Right lobe of liver (tissue), 6 donors: ENCODE measurements at regions not wholly inside any gene's neighbourhood (a gene's known extent, or its start where the extent isn't known, plus 50 kb on each side); places are given as distances from the start of the nearest gene placed in this dataset.
A peak's percentile ranks its signal among the peaks of the same experiment; 100 is the strongest.

Experiments used
- ATAC-seq, 4 donors: fragments of 200-7000 bp; cut with Tn5 transposase; one replicate each; pipeline ENCODE4 v1.9.1; 2020; ENCODE audit warnings: mild to moderate bottlenecking in 4 of 4, moderate library complexity in 4 of 4
- DNase-seq, 3 donors: peaks; one replicate each; pipeline ENCODE4 v3.0.0-alpha.2; 2020
- H3K27ac ChIP-seq, 3 donors: fragments of 200-600 bp; one replicate each; pipeline ENCODE4 v1.8.0; 2022
- H3K27me3 ChIP-seq, 2 donors: fragments of 200-600 bp; one replicate each; pipeline ENCODE4 v1.8.0; 2022
- H3K36me3 ChIP-seq, 4 donors: fragments of 200-600 bp; sonication (generic) in 1 of 4; one replicate each; pipeline versions ENCODE4 v1.5.1 to v1.8.0; 2017 to 2022; ENCODE audit warnings: control low read depth in 1 of 4
- H3K4me1 ChIP-seq, 4 donors: fragments of 200-600 bp; sonication (generic) in 1 of 4; one replicate each; pipeline versions ENCODE4 v1.5.1 to v1.8.0; 2017 to 2022; ENCODE audit warnings: control low read depth in 1 of 4
- H3K4me3 ChIP-seq, 3 donors: fragments of 200-600 bp; one replicate each; pipeline ENCODE4 v1.8.0; 2022
- H3K9me3 ChIP-seq, 4 donors: fragments of 200-600 bp; sonication (generic) in 1 of 4; one replicate each; pipeline versions ENCODE4 v1.5.1 to v1.8.0; 2017 to 2022; ENCODE audit warnings: control low read depth in 1 of 4
- POLR2A ChIP-seq: fragments of 450-650 bp; IDR thresholded peaks from one replicate; pipeline ENCODE4 v1.6.1; 2017; ENCODE audit warnings: antibody characterized with exemption, mild to moderate bottlenecking
- WGBS: methylation state at CpG from one replicate; pipeline ENCODE4 v1.1.6; 2018; ENCODE audit warnings: low coverage, low lambda C conversion rate; ENCODE audit not compliant: insufficient coverage; ENCODE audit errors: missing lambda C conversion rate; 5-methylcytosine and 5-hydroxymethylcytosine counted together
- intact Hi-C, 2 donors: fragments of 100-400 bp; cut with DNase I; formaldehyde crosslinking; loops; one replicate each; pipeline versions ENCODE4 v1.11.2 to v1.14.1; 2022
- TF ChIP-seq, protein P1 (sequence below), 4 donors: fragments of 200-600 bp in 3 of 4; fragments of 450-650 bp in 1 of 4; IDR thresholded peaks; one replicate each; pipeline versions ENCODE4 v1.5.1 to v1.8.0; 2016 to 2022; ENCODE audit warnings: antibody characterized with exemption in 4 of 4, mild to moderate bottlenecking in 2 of 4
- donor health status: DM: no; HTN: yes; CAD: no.
- donor health status: DM: no; HTN: no; CAD: no.
- donor health status: DM: no; HTN: no; CAD: no.
- donor health status: DM: no; HTN: yes; CAD: no.
- donor health status: DM: no; HTN: yes; CAD: no.

DNA sequence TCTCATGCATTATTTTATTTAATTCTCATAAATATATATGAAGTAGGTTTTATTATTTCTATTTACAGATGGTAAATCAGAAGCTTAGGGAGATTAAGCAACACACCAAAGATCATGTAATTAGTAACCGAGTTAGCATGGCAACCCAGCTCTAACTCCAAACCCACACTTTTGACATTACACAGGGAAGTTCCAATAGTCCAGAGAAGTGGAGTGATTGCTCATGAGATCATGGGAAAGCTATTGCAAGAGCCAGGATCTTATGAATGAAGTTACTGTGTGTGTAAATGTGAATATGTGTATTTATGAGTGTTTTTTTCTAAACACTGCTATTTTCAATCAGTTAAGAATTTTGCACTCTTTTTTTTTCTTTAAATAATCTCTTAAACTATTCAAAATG lies 225.8 kb upstream of the KIRREL3 start:
- Histone ChIP-seq H3K36me3 (no peaks in the 10 kb centered on the region), H3K27ac (no peak overlapping the region), H3K27me3 (no peaks in the 10 kb centered on the region), H3K4me3 (no peak overlapping the region), H3K9me3 (no peaks in the 10 kb centered on the region), H3K4me1 (no peaks in the 10 kb centered on the region)
- DNase-seq, result no peak
- peak in 3 of 4 donors; percentile 31 to 87 (median 51) for ATAC-seq
- intact Hi-C loops, result no loop called here
- no peak for TF ChIP-seq POLR2A
- TF ChIP-seq, protein P1, sequence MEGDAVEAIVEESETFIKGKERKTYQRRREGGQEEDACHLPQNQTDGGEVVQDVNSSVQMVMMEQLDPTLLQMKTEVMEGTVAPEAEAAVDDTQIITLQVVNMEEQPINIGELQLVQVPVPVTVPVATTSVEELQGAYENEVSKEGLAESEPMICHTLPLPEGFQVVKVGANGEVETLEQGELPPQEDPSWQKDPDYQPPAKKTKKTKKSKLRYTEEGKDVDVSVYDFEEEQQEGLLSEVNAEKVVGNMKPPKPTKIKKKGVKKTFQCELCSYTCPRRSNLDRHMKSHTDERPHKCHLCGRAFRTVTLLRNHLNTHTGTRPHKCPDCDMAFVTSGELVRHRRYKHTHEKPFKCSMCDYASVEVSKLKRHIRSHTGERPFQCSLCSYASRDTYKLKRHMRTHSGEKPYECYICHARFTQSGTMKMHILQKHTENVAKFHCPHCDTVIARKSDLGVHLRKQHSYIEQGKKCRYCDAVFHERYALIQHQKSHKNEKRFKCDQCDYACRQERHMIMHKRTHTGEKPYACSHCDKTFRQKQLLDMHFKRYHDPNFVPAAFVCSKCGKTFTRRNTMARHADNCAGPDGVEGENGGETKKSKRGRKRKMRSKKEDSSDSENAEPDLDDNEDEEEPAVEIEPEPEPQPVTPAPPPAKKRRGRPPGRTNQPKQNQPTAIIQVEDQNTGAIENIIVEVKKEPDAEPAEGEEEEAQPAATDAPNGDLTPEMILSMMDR (IDR thresholded peaks at IDR 0.05), result no peak
- 22% methylated on average over 1 of the region's 1 CpG for WGBS

DNA sequence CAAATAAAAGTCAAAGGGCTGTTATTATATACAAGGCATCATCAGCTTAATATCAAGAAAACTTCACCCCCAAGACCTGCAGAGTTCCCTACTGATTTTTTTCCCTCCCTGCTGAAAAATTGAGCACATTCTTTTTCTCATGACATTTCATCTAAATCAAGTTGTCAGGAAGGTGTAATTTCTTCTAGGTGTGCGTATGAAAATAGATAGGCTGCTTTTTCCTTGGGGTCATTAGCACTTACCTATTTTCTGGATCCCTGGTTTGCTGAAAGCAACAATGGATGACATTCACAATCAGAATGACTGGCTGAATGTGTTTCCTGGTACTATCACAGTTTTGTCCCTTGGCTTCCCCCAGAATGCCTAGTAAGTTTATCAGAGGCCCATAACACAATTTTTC lies 225.0 kb upstream of the KIRREL3 start:
- no peak for ATAC-seq
- Histone ChIP-seq H3K27ac (no peak overlapping the region), H3K9me3 (no peaks in the 10 kb centered on the region), H3K4me1 (no peaks in the 10 kb centered on the region), H3K27me3 (no peaks in the 10 kb centered on the region), H3K4me3 (no peak overlapping the region), H3K36me3 (no peaks in the 10 kb centered on the region)
- DNase-seq, result no peak
- intact Hi-C loops, result no loop called here
- 83% methylated on average over 1 of the region's 1 CpG for WGBS
- TF ChIP-seq POLR2A, result no peak
- TF ChIP-seq, protein P1 (IDR thresholded peaks at IDR 0.05), result no peak

DNA sequence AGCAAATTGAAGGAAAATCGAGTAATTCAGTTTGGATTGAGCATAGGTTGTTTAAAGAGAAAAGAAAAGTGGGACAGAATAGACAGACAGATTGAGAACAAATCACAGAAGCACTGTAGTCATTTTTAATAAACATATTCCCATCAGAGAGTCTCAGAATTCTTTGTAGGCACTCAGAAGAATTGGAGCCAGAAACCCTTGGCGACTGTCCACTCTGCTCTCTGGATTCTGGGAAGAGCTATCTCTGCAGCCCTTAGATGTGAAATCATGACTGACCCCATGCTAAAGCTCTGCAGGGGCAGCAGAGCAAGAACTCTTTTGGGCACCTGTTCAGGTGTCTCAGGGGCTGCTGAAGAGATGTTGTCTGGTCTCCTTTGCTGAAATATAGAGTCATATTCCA lies 223.7 kb upstream of the KIRREL3 start:
- H3K27ac ChIP-seq, result no peak overlapping the region
- no peaks in the 10 kb centered on the region for H3K27me3 ChIP-seq
- no peaks in the 10 kb centered on the region for H3K36me3 ChIP-seq
- ATAC-seq (no peak), DNase-seq (no peak)
- no peaks in the 10 kb centered on the region for H3K4me1 ChIP-seq
- H3K4me3 ChIP-seq, result no peak overlapping the region
- H3K9me3 ChIP-seq, result no peaks in the 10 kb centered on the region
- no peak for TF ChIP-seq POLR2A
- TF ChIP-seq, protein P1 (IDR thresholded peaks at IDR 0.05), result no peak
- WGBS, result 32% methylated on average over 2 of the region's 2 CpGs
- intact Hi-C loops, result no loop called here

DNA sequence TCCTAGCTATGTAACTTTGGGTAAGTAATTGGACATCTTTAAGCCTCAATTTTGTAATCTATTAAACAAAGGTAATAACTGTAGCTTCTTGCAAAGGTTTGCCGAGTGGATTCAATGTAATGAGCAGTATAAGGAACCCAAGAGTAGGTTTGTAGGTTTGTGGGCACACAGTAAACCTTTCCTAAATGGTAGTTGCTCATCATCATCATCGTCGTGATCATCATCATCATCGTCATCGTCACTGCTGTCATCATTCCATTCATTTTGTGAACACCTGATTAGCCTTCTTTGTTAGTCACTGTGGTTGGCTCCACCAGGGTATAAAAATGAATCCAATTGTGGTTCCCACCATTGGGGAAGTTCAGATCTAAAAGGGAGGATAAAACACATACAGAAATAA lies 223.1 kb upstream of the KIRREL3 start:
- H3K27me3 ChIP-seq, result no peaks in the 10 kb centered on the region
- no peaks in the 10 kb centered on the region for H3K36me3 ChIP-seq
- no peak for ATAC-seq
- no peak for TF ChIP-seq POLR2A
- no peaks in the 10 kb centered on the region for H3K9me3 ChIP-seq
- WGBS, result 80% methylated on average over 5 of the region's 5 CpGs
- no peak overlapping the region for H3K4me3 ChIP-seq
- intact Hi-C loops, result no loop called here
- no peak overlapping the region for H3K27ac ChIP-seq
- H3K4me1 ChIP-seq, result no peaks in the 10 kb centered on the region
- no peak for DNase-seq

DNA sequence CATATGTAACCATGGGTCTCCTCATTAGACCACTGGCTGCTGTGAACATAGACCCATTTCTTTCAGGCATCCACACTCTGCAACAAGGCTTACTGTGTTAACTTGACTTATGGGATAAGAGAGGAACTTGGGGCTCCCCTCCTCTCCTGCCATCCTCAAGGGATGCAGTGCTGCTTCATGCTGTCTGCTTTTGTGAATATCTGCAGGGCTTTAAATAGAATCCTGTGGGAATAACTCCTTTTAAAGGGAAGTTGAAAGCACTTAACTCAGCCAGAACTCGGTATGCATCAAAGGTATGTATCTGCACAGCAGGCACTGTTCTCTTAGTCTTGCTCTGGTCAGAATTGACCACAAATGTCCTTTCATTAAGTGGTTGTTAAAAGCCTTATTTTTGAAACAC lies 222.5 kb upstream of the KIRREL3 start:
- Histone ChIP-seq H3K27ac (no peak overlapping the region), H3K9me3 (no peaks in the 10 kb centered on the region), H3K4me3 (no peak overlapping the region), H3K27me3 (no peaks in the 10 kb centered on the region), H3K36me3 (no peaks in the 10 kb centered on the region), H3K4me1 (no peaks in the 10 kb centered on the region)
- no peak for DNase-seq
- ATAC-seq, result no peak
- intact Hi-C loops, result no loop called here
- WGBS, result 57% methylated on average over 1 of the region's 1 CpG
- no peak for TF ChIP-seq POLR2A
- TF ChIP-seq, protein P1 (IDR thresholded peaks at IDR 0.05), result no peak
